ENCODE measurements at regions not wholly inside any gene's neighbourhood (a gene's known extent, or its start where the extent isn't known, plus 50 kb on each side); places are given as distances from the start of the nearest gene placed in this dataset.
A peak's percentile ranks its signal among the peaks of the same experiment; 100 is the strongest.

DNA sequence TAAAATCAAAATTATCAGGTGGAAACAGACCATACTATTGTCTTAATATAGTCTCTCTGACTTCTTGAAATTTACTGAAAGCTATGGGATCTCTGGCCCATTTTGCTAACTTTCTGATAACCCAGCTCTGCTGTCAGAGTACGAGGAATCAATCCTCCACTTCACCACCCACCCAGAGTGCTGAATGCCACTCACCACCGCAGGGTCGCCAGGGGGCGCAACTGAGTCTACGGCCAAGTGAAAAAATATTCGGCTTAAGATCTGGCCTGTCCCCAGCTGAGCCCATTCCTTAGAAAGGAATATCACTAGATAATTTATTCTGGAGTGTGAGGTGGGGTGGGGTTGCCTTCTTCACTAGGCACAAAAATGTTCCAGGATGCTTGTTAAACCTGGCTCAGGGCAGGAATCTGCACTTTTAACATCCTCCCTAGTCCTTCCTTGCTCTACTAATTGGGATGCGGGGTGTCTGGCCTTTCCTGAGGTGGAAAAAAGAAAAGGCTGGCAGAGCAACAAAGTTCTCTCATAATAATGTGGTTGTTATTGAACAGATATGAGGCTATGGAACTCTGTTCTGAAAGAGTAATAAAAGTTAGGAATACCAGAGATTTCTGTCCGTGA is 520.6 kb downstream of the MFSD1 start:
- H3K4me1 ChIP-seq = no peaks in the 10 kb centered on the region
- intact Hi-C loops (cut with DNase I) = no loop called here
- TF ChIP-seq, protein P1, sequence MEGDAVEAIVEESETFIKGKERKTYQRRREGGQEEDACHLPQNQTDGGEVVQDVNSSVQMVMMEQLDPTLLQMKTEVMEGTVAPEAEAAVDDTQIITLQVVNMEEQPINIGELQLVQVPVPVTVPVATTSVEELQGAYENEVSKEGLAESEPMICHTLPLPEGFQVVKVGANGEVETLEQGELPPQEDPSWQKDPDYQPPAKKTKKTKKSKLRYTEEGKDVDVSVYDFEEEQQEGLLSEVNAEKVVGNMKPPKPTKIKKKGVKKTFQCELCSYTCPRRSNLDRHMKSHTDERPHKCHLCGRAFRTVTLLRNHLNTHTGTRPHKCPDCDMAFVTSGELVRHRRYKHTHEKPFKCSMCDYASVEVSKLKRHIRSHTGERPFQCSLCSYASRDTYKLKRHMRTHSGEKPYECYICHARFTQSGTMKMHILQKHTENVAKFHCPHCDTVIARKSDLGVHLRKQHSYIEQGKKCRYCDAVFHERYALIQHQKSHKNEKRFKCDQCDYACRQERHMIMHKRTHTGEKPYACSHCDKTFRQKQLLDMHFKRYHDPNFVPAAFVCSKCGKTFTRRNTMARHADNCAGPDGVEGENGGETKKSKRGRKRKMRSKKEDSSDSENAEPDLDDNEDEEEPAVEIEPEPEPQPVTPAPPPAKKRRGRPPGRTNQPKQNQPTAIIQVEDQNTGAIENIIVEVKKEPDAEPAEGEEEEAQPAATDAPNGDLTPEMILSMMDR (IDR thresholded peaks at IDR 0.05) = peak in 2 of 3 experiments; percentile 16 to 40

DNA sequence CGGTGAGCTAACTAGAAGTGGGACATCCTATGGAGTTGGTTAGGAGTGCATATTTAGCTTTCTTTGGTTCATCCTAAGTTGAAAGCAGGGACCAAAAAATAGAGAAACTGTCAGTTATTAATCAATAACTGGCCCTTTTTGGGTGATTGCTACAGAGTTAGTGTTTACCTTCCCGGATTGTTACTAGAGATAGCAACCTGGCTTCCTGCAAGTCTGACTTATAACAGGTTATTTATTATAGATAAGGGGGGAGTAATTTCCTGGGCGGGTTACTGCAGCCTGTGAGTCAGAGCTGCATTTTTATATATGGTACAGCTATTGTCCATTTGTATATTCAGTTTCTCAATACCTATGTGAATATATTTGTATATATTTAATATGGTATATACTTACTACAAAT is 522.0 kb downstream of the MFSD1 start:
- H3K27ac ChIP-seq = no peak overlapping the region
- H3K4me1 ChIP-seq = no peaks in the 10 kb centered on the region
- H3K27me3 ChIP-seq = no peaks in the 10 kb centered on the region
- no peak for DNase-seq (ENCODE audit: low spot score in 2 of 2)
- no peaks in the 10 kb centered on the region for H3K36me3 ChIP-seq
- intact Hi-C loops (cut with DNase I) = no loop called here
- TF ChIP-seq, protein P1 (IDR thresholded peaks at IDR 0.05) = no peak
- H3K4me3 ChIP-seq = no peak overlapping the region
- H3K9me3 ChIP-seq = no peaks in the 10 kb centered on the region

More for the DNA sequence above, 520.6 kb downstream of the MFSD1 start:
- no peak for DNase-seq (ENCODE audit: low spot score in 2 of 2)
- Histone ChIP-seq H3K4me3 (no peak overlapping the region), H3K27me3 (no peaks in the 10 kb centered on the region), H3K27ac (no peak overlapping the region), H3K9me3 (no peaks in the 10 kb centered on the region), H3K36me3 (no peaks in the 10 kb centered on the region)

DNA sequence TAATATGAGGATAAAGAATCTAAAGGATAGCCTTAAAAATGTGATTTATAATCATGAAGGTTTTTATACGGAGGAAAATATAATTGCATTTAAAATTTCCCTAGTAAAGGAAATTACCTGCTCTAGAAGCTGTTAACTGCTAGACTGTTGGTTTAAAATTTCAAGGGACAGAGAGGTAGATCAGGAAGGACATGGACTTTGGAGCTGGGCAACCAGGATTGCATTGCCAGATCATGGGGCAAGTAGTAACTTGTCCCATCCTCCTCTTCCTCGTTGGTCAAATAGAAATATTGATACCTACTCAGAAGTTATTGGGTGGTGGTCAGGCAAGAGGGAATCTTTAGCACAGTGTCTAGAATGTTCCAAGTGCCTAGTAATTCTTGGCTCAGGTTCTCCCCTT is 525.1 kb downstream of the MFSD1 start:
- TF ChIP-seq, protein P1 (IDR thresholded peaks at IDR 0.05) = no peak
- no peak for DNase-seq (ENCODE audit: low spot score in 2 of 2)
- H3K27ac ChIP-seq = no peak overlapping the region
- no peaks in the 10 kb centered on the region for H3K9me3 ChIP-seq
- no peaks in the 10 kb centered on the region for H3K36me3 ChIP-seq
- no peaks in the 10 kb centered on the region for H3K27me3 ChIP-seq
- no peak overlapping the region for H3K4me3 ChIP-seq
- intact Hi-C loops (cut with DNase I) = no loop called here
- H3K4me1 ChIP-seq = no peaks in the 10 kb centered on the region

DNA sequence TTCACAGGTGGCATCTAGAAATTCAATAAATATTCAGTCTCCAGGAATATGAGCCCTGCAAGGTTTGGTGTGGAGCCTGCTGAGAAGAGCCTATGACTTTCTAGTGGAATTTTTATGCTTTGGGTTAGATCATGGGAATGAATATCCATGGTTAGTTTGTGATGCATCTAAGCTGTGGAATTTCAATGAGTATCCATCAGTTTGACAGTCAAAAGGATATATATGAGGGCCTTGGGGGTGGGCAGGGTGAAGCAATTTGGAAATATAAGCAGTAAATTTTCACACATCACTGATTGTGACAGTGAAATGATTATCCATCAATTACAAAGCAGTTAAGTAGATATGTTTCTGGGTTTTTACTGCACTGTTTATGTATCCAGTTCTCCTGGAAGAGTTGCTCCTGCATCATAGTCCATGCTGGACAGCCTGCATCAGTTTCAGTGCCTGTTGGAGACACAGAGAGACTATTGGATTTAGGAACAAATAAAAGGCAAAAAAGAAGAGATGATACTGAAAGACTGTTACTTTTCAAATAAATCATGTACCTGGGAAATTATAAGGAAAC is 530.8 kb downstream of the MFSD1 start:
- TF ChIP-seq, protein P1 (IDR thresholded peaks at IDR 0.05) = no peak
- Histone ChIP-seq H3K27me3 (no peaks in the 10 kb centered on the region), H3K4me3 (no peak overlapping the region), H3K4me1 (no peaks in the 10 kb centered on the region), H3K27ac (no peak overlapping the region), H3K36me3 (no peaks in the 10 kb centered on the region), H3K9me3 (no peaks in the 10 kb centered on the region)
- DNase-seq (ENCODE audit: low spot score in 2 of 2) = no peak
- intact Hi-C loops (cut with DNase I) = no loop called here

DNA sequence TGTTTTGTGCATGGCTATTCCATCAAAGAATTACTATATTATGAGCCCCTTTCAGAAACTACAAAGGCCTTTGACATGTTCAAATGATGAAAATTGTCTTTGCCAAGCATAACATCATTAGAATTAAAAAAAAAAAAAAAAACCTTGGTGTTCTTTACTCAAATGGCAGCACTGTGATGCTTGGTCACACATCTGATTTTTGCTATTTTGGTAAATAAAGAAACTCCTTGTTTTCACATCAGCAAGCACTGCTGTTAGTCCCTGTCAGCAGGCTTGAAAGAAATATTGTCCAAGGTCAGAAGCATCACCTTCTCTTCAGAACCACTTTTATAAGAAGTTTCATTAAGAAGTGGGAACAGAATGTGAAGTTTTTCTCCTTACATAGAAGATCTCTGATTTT is 537.3 kb downstream of the MFSD1 start:
- H3K27me3 ChIP-seq = no peaks in the 10 kb centered on the region
- H3K4me3 ChIP-seq = no peak overlapping the region
- H3K27ac ChIP-seq = no peak overlapping the region
- no peaks in the 10 kb centered on the region for H3K4me1 ChIP-seq
- intact Hi-C loops (cut with DNase I) = no loop called here
- no peaks in the 10 kb centered on the region for H3K36me3 ChIP-seq
- TF ChIP-seq, protein P1 (IDR thresholded peaks at IDR 0.05) = no peak
- DNase-seq (ENCODE audit: low spot score in 2 of 2) = no peak
- H3K9me3 ChIP-seq = peaks cover 0 to 6% of the 10 kb centered on the region in 2 donors
